ENCODE measurements at regions not wholly inside any gene's neighbourhood (a gene's known extent, or its start where the extent isn't known, plus 50 kb on each side); places are given as distances from the start of the nearest gene placed in this dataset.

DNA sequence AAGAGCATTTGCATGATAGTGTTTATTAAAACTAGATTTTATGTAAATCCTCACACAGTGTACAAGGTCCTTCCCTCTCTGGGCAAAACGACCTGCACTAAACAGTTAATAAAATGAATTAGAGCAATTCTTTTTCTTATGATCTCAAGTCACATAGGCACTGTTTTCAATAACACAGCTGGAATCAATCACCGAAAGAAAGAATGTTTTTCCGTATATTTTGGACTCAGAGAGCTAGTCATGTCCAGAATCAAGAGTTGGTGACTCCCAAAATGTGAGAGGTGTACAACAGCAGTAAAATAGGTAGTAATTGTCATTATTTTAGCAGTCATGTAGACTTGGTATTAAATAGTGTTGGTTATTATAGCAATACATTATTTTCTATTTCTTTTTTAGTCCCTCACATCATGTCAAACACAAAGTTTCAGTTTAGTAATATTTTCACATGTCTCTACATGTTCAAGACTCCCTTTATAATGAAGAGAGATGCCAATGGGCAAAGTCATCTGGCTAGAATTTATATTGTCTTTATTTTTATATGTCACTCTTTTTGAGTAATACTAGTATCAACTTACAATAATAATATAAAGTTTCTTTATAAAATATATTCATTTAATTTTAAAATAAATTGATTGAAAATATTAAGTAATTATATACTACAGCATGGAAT lies 448.6 kb upstream of the CDIN1 start:
- no peak overlapping the region for H3K27ac ChIP-seq
- no peak for TF ChIP-seq ZFX (IDR thresholded peaks at IDR 0.05; ENCODE audit: borderline replicate concordance)
- TF ChIP-seq, protein P1, sequence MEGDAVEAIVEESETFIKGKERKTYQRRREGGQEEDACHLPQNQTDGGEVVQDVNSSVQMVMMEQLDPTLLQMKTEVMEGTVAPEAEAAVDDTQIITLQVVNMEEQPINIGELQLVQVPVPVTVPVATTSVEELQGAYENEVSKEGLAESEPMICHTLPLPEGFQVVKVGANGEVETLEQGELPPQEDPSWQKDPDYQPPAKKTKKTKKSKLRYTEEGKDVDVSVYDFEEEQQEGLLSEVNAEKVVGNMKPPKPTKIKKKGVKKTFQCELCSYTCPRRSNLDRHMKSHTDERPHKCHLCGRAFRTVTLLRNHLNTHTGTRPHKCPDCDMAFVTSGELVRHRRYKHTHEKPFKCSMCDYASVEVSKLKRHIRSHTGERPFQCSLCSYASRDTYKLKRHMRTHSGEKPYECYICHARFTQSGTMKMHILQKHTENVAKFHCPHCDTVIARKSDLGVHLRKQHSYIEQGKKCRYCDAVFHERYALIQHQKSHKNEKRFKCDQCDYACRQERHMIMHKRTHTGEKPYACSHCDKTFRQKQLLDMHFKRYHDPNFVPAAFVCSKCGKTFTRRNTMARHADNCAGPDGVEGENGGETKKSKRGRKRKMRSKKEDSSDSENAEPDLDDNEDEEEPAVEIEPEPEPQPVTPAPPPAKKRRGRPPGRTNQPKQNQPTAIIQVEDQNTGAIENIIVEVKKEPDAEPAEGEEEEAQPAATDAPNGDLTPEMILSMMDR (IDR thresholded peaks at IDR 0.05) = no peak

DNA sequence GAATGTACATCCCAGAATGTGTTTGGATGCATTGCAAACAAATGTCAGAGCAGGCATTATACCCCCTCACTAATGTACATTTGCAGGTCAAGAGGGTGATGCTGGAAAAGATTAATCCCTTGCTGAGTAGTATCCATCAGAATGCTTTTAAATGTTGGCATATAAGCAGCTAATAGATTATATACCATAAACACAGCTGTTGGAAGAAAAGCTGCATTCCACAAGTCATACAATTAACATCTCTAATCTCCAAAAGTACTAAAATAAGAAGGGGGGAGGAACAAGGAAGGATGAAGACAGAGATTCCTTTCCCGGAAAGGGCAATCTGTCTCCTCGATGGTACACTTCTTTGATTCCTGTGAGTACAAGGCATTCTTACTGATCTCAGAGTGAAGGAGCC lies 445.7 kb upstream of the CDIN1 start:
- TF ChIP-seq, protein P1 (IDR thresholded peaks at IDR 0.05) = no peak
- no peak for TF ChIP-seq ZFX (IDR thresholded peaks at IDR 0.05; ENCODE audit: borderline replicate concordance)
- no peak overlapping the region for H3K27ac ChIP-seq

DNA sequence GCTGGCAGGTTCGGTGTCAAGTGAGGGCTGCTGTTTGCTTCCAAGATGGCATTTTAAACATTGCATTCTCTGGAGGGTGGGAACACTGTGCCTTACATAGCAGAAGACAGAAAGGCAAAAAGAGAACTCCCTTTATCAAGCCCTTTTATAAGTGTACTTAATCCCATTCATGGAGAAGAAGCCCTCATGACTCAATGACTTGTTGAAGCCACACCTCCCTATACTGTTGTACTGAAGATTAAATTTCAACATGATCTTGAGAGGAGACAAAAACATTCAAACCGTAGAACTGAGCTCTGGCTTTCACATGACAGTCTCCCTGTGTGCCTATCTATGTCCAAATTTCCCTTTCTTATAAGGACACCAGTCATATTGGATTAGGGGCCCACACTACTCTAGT lies 443.4 kb upstream of the CDIN1 start:
- no peak for TF ChIP-seq ZFX (IDR thresholded peaks at IDR 0.05; ENCODE audit: borderline replicate concordance)
- TF ChIP-seq, protein P1 (IDR thresholded peaks at IDR 0.05) = no peak
- H3K27ac ChIP-seq = no peak overlapping the region

DNA sequence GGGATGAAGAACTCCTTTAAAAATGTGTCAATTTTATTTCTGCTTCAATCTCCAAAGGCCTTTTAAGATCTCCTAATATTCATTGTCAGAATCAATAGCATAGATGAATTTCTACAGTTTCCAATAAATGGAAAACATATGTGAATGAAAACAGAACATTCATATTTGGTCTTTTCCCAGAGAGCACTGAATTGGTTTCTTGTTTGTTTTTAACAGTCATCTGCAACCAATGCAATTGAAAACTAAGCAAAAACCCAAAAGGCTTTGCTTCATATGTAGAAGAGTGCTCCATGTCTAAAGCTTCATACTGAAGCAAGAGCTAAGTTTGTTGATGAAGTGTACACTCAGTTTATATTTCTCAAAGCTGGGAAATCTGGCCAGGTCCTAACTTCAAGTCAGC lies 426.5 kb upstream of the CDIN1 start:
- no peak overlapping the region for H3K27ac ChIP-seq
- TF ChIP-seq, protein P1 (IDR thresholded peaks at IDR 0.05) = no peak
- no peak for TF ChIP-seq ZFX (IDR thresholded peaks at IDR 0.05; ENCODE audit: borderline replicate concordance)

DNA sequence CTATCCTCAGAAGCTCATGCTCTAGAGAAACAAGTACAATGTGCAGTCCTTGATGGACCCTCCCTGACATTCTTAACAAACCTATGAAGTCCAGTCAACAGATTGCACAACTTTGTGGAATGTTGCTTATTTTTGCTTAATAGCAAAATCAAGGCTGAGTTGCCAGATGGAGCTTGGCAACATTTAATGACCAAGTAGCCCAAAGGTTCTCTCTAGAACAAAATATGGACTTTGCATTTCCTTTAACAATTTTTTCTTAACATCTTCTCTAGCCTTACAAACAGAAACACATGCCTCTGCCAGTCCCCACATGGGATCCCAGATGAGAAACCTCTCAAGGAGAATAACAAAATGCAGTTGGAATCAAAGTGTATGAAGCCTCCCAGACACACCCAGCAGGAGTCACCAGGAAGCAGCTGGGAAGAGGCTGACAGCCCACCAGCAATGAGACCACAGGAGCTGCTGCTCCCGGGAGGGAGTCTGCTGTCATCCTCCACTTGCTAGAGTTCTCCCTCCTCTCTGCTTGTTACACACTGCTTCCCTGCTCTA lies 422.5 kb upstream of the CDIN1 start:
- TF ChIP-seq, protein P1 (IDR thresholded peaks at IDR 0.05) = no peak
- no peak for TF ChIP-seq ZFX (IDR thresholded peaks at IDR 0.05; ENCODE audit: borderline replicate concordance)

DNA sequence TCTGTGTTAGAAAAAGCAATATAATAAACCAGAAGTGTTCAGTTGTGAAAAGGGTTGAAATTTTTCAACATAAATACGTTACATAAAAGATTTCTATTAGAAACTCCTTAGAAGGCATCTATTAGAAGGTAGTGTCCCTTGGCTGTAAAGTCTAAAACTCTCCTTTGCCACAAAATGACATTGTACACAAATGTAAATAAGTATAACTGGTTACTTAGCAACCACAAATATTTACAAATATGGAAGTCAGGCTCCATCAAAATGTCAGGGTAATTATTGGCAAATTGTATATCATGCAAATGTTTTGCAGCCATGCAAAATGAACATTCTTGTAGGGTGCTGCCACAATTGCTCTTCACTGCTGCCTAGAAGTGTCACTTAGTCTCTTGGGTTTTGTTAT lies 419.1 kb upstream of the CDIN1 start:
- TF ChIP-seq, protein P1 (IDR thresholded peaks at IDR 0.05) = no peak
- no peak for TF ChIP-seq ZFX (IDR thresholded peaks at IDR 0.05; ENCODE audit: borderline replicate concordance)
- H3K27ac ChIP-seq = no peak overlapping the region

More for the DNA sequence above, 422.5 kb upstream of the CDIN1 start:
- H3K27ac ChIP-seq = no peak overlapping the region

DNA sequence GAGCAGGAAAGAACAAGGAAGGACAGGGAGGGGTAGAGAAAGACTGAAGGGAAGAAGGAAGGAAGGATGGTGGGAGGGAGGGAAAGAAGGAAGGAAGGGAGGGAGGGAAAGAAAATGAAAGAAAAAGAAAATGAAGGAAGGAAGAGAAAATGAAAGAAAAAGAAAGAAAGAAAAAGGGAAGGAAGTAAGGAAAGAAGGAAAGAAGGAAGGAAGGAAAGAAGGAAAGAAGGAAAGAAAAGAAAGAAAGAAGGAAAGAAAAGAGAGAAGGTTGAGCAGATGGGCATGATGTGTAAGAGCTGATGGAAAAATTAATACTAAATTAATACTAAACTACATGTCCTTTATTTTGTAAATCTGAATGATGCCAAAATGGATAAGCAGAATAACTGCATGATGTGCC lies 418.3 kb upstream of the CDIN1 start:
- H3K27ac ChIP-seq = no peak overlapping the region
- no peak for TF ChIP-seq ZFX (IDR thresholded peaks at IDR 0.05; ENCODE audit: borderline replicate concordance)
- TF ChIP-seq, protein P1 (IDR thresholded peaks at IDR 0.05) = no peak

All from 22Rv1 (cell line).